SIG-M5 treated with dmso at 0.1 percent for 504 hours (cell line): ENCODE measurements at regions not wholly inside any gene's neighbourhood (a gene's known extent, or its start where the extent isn't known, plus 50 kb on each side); places are given as distances from the start of the nearest gene placed in this dataset.
A peak's percentile ranks its signal among the peaks of the same experiment; 100 is the strongest.

Experiments used
- DNase-seq: peaks from one replicate; lab custom pipeline; 2025; ENCODE audit not compliant: unreplicated experiment; lab: John Stamatoyannopoulos, UW

- DNase-seq = no peak
Measured at GRCh38 chr6:148193063-148193680, 149.5 kb upstream of the SASH1 start.

GRCh38 chr6:148195511-148195910 is 147.1 kb upstream of the SASH1 start:
- DNase-seq = no peak

DNA sequence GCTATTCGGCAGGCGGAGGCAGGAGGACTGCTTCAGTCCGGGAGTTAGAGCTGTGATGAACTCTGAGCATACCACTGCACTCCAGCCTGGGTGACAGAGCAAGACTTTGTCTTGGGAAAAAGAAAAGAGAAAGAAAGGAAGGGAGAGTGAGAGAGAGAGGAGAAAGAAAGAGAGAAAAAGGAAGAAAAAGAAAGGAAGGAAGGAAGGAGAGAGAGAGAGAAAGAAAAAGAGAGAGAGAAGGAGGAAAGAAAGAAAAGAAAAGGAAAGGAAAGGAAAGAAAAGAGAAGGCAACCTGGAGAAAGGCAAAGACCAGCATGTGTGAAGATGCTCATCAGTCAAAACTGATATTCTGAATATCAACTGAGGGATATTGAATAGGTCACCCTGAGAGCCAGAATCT is 143.1 kb upstream of the SASH1 start:
- no peak for DNase-seq

- no peak for DNase-seq
Measured at GRCh38 chr6:148200293-148200692, 142.3 kb upstream of the SASH1 start.

DNA sequence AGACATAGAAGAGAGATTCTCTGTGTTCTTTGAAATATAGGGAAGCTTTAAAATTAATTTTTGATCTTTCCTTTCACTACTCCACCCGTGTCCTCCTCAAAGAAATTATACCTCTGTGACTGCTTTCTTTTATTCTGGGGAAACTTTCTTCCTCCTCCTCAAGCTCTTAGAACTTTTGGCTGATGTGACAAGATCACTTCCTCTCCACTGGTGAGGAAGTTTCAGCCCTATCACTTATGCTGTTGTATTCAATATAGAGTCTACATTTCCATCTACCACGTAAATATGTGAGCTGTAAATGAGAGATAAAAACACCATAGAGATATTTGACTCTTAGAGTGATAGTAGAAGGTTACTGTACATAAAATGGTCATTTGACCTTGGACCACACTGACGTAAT is 141.9 kb upstream of the SASH1 start:
- DNase-seq = no peak

GRCh38 chr6:148203281-148203925 is 139.2 kb upstream of the SASH1 start:
- DNase-seq = no peak

- peak; percentile 93 for DNase-seq
Measured at GRCh38 chr6:148203970-148204369, 138.7 kb upstream of the SASH1 start.

DNA sequence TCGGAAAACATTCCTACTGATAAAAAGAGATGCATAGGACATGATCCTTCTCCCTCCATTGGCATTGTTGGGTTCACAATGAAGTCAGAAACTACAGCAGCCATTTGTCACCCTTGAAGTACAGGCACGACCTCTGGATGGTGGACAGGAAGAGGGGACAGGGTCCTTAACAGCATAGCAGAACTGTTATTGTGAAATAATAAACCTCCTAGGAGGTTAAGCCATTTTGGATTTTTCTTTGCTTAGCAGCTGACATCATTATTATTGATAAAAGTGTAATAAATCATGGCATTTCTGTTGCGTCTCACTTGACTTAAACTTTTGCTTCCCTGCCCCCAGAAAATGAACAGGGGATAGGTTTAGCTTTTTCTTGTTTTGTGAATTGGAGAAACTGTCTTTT is 134.3 kb upstream of the SASH1 start:
- no peak for DNase-seq

DNA sequence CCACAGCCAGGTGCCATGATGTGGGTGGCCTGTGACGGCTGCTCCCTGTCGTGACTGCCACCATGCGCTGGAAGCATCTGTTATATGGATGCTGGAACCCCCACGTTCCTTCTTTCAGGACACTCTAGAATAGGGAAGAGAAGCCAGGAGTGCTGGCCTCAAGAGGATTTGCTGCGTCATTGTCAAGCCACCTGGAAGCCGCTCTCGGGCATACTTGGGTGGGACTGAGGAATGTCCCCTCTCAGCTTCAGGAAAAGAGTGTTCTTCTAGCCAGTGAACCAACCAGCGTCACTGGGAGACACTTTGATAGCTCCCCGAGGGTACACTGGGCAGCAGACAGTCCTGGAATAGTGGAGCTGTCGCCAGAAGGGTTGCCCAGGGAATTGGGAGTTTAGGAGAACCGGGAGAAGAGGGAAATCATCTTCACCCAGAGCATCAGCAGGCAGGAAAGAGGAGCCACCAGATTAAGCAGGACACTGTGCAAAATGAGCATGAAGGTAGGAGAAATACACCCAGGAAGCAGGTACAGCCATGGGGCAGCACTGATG is 130.8 kb upstream of the SASH1 start:
- no peak for DNase-seq

- peak; percentile 10 for DNase-seq
Measured at GRCh38 chr6:148212366-148212765, 130.3 kb upstream of the SASH1 start.

DNA sequence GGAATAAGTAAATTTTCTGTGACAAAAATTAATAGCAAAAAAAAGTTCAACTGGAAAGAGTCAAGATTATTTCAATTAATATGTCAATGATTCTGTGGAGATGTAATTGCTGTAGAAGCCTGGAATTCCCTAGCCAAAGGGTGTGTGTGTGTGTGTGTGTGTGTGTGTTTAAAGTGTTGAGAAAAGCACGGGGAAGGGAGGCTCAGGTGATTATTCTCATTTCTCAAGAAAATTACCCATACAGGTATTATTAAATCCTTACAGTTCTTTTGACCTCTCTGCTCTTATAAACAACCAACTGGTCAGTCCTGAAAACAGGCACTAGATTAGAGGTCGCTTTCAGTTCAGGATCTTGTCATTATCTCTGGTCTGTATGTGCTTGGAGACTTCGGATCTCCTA is 129.3 kb upstream of the SASH1 start:
- DNase-seq = no peak

- DNase-seq = no peak
Measured at GRCh38 chr6:148214667-148215066, 128.0 kb upstream of the SASH1 start.

DNA sequence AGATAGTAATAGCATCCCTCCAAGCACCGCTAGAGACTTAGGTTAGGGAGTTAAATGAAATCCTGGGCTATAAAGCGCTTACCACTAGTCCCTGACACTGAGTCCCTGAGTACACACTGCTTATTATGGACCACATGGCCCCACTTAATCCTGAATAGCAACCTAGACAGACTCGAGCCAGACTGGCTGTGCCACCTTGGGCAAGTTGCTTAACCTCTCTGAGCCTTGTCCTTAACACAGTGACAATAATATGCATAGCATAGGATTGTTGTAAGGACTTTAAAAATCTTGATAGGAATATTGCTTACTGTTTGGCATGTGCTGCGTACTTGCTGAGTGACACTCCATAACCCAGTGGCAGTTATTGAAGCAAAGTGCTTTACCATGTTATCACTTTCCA is 125.6 kb upstream of the SASH1 start:
- DNase-seq = no peak

DNA sequence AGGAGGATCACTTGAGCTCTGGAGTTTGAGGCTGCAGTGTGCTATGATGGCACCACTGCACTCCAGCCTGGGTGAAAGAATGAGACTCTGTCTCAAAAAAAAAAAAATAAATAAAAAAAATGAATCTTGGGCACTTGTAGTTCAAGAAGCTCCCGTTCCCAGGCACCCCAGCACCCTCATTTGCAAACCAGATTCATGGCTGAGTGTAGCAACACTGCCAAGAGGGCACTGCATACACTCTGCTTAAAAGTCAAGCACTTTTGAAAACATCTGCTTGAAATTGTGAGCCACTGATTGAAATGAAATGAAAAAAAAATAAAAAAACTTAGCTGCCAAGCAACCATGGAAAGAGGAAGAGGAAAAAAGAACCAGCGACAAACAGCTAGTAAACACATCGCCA is 124.7 kb upstream of the SASH1 start:
- DNase-seq = no peak

GRCh38 chr6:148218542-148219258 is 123.9 kb upstream of the SASH1 start:
- no peak for DNase-seq

- DNase-seq = no peak
Measured at GRCh38 chr6:148221196-148221979, 121.2 kb upstream of the SASH1 start.

DNA sequence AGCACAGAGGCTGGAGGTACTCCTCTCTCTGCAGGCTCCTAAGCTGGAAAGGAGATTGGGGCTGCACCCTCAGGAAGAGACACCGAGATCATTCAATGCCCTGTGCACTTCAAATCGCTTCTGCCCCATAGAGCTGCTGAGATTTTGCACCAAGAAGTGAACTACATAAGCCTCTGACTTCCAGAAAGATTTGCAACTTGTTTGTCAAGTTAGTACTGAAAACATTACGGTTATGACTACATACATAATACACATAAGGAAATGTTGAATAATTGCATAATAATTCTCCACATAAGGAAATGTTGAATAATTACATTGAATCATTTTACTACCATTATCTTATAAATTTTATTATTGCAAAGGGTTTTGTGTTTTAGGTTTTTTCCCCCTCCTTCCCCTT is 120.3 kb upstream of the SASH1 start:
- no peak for DNase-seq

GRCh38 chr6:148222846-148223245 is 119.8 kb upstream of the SASH1 start:
- no peak for DNase-seq

DNA sequence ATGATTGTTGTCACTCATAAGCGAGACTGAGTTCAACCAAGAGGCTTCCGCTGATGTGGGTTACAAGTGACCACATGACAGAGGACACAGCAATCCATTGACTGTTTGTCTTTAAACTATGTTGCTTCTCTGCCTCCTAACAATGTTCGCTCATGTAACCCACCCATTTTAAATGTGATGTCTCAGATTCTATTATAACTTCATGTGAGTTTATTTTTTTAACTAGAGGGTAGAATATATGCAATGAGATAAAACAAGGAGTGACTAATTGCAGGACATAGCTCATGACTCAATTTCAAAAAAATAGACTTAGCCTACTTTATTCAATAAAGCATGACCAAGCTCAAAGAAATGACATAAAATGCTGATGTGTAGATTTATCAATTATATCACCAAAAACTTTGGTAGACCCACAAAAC is 119.2 kb upstream of the SASH1 start:
- no peak for DNase-seq

GRCh38 chr6:148225871-148226270 is 116.8 kb upstream of the SASH1 start:
- DNase-seq = no peak

- no peak for DNase-seq
Measured at GRCh38 chr6:148226284-148226683, 116.4 kb upstream of the SASH1 start.
